ENCODE measurements at regions not wholly inside any gene's neighbourhood (a gene's known extent, or its start where the extent isn't known, plus 50 kb on each side); places are given as distances from the start of the nearest gene placed in this dataset.
"Not testable (repeated sequence)": the region's sequence is repeated elsewhere in the genome, so short reads cannot be mapped to it uniquely, and the experiment has no call there.

DNA sequence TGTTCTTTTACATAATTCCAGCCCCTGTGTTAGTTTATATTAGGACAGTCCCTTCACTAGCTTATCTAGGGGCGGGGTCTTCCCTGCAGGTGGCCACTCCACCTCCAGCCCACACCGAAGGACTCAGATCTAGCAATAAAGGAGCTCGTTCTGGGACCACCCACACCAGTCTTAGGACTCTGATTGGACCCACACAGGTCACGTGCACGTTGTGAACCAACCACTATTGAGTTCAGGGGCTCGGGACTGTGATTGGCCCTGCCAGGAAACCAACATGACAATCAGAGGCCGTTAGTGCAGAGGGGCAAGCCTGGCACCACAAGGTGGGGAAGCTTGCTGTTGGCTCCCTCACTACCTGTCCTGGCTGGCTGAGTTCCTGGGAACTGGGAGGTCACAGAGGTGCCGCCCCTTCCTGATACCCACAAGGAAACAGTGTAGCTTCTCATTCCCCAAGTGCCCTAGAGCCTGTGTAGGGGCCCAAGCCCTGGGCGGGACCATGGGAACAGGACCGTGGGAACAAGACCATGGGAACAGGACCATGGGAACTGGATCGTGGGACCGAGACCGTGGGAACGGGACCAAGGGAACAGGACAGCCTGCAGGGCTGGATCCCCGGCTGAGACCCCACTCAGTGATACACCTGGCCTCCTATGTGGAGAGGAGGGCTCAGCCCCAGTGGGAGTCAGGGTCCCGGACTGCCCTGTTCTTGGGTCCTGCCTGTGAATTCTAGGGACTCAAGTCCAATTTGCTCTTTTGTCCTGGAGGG is 297.8 kb downstream of the ADGRD1 start:
- no peak for FAIRE-seq

- no peak for FAIRE-seq
Observed at GRCh38 chr12:131253376-131254026, 299.8 kb downstream of the ADGRD1 start.

DNA sequence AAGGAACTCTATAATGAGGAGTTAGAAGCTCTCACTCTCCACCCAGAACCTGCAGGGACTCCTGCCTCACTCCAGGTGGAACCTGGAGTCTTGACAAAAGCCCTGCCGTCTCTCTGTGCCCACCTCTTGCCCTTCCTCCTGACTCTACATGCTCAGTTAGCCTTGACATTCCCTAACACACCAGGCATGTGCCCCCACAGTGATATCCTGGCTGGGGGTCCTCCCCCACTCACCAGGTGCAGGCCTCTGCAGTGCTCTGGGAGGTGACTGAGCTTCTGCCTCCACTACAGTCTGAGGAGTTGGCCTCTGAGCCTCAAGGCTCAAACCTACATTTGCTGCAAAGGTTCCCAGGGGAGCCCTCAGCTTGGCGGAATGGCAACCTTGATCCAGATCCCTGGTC is 300.7 kb downstream of the ADGRD1 start:
- FAIRE-seq: no peak

DNA sequence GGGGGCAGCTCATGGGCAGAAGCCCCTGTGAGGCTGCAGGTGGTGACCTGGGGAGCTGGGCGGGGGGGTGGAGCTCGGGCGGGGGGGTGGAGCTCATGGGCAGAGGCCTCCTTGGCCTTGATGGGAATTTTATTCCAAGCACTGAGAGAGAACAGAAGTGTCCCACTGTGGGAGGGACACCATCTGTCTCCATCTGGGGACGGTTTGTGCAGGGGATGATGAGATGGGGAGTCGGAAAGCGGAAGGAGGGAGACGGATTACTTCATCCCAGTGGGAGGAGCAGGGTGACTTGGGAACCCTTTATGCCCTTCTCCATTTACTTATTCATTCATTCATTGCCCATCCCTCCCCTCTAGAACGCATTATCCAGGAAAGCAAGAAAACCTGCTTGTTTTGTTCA is 304.7 kb downstream of the ADGRD1 start:
- no peak for FAIRE-seq

- no peak for FAIRE-seq
Observed at GRCh38 chr12:131260251-131260905, 306.7 kb downstream of the ADGRD1 start.

DNA sequence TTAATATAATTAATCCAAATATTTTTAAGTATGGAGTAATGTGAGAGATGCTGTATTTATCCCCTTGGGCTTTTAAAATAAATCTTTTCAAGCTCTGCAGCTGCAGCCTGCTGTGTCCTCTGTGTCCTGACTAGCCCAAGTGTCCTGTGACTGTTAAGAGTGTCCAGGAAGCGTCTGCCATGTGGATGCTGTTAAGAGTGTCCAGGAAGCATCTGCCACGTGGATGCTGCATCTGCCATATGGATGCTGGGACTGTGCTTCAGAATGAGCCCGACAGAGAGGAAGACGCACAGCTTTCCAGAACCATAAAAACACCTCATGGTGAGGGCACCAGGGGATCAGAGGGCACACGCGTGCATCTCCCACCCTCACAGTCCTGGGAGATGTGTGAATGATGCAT is 307.2 kb downstream of the ADGRD1 start:
- no peak for FAIRE-seq

- no peak for FAIRE-seq
Observed at GRCh38 chr12:131261906-131262305, 308.2 kb downstream of the ADGRD1 start.

DNA sequence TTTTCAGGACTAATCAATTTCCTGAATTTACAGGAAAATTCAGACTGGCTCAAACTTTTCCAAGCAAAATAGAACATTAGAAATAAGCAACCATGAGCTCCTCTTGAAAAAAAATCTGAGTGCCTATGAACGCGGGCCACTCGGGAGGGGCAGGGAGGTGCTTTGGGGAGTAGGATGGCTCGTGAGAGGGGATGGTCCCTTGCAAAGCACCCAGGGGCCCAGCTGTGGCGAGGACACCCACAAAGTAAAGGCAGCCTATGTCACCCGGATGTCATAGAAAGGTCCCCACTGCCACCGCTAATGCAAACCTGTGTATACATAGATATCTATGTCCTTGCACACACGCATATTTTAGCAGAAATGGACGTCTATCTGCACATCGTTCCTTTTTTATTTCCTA is 309.9 kb downstream of the ADGRD1 start:
- FAIRE-seq: no peak

GRCh38 chr12:131264635-131265034 is 310.9 kb downstream of the ADGRD1 start:
- no peak for FAIRE-seq

DNA sequence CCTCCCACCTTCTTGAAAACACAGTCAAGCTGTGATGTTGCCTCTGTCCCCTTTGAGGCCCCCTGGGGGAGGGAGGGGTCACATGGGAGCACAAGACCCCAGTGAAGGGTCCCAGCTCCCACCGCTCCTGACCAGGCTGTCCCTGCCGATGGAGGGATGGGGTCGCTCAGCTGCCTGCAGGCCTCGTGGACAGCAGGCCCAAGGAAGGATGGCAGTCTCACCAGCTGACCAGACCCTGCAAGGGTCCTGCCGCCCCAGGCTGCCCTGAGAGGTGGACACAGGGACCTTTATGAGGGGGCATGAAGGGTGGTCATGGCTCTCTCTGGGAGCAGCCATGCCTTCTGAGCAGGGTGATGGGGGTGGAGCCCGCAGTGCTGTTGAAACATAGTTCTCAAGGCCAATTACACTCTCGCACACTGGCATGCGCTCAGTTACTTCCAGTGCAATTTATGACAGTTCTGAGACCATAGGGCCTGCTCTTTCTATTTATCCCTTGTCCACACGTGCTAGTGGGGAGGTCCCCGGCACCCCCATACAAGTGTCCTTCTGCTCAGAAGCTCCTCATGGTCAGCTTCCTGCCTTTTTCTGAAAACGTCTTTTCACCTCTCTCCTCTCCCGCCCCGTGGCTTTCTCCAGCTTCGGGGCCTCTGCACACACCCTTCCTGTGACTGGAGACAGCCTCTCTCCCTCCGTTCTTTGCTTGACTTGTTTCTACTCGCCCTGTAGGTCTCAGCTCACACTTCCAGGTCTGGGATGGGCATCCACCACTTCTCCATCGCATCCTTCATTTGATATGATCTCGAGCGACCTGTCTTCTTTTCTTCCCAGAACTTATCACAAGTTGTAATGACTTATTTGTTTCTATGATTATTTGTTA is 313.1 kb downstream of the ADGRD1 start:
- FAIRE-seq: no peak

DNA sequence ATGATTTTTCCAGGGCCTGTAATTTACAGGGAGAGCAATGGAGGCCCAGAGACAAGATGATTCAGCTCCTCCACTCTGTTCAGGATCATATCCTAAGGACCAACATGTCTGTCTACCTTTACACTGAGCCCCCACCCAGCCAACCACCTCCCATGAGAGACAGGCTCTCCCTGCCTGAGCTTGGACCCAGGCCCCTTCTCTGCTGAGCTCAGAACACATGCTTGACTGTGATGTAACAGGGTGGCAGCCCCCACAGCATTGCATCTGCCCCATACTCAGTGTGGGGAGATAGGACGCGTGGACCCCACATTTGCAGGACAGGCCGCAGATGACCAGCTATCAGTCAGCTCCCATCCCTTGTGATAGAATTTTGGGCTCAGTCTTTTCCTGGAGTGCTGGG is 313.9 kb downstream of the ADGRD1 start:
- no peak for FAIRE-seq

GRCh38 chr12:131268123-131268522 is 314.4 kb downstream of the ADGRD1 start:
- FAIRE-seq: not testable (repeated sequence)

DNA sequence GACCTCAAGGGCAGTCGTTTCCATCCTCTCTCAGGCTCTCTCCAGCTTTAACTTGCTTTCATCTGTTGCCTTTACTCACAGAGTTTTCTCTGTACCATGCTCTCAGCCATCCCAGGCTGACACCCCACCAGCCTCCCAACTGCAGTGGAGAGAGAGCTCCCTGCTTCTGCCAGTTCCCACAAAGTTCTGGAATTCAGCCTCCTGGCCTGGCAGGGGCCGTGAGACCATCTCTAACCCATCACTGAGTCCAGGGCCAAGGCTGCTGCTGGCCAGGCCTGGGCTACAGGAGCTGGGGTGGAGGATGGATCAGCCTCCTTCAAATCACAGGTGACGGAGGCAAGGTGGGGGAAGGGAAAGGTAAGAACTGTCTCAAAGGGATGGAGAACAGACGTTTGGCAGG is 314.9 kb downstream of the ADGRD1 start:
- FAIRE-seq: not testable (repeated sequence)

- no peak for FAIRE-seq
Observed at GRCh38 chr12:131269551-131269950, 315.8 kb downstream of the ADGRD1 start.

DNA sequence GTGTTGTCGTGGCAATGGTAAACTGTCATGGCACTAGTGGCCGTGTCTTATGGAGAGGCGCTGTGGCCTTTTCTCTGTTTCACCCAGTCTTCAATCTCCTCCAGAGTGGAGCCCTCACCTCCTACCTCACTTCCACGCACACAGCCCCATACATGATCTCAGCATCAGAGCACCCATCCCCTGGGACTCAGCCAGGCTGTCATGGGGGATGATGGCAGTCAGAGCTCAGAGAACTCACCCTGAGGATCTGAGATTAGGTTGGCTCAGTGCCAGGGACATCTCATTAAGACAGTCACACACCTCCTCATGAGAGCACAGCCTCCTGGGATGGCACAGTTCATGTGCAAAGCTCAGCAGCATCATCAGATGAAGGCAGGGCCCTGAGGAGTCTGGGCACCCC is 316.3 kb downstream of the ADGRD1 start:
- not testable (repeated sequence) for FAIRE-seq

GRCh38 chr12:131271724-131272123 is 318.0 kb downstream of the ADGRD1 start:
- FAIRE-seq: no peak

DNA sequence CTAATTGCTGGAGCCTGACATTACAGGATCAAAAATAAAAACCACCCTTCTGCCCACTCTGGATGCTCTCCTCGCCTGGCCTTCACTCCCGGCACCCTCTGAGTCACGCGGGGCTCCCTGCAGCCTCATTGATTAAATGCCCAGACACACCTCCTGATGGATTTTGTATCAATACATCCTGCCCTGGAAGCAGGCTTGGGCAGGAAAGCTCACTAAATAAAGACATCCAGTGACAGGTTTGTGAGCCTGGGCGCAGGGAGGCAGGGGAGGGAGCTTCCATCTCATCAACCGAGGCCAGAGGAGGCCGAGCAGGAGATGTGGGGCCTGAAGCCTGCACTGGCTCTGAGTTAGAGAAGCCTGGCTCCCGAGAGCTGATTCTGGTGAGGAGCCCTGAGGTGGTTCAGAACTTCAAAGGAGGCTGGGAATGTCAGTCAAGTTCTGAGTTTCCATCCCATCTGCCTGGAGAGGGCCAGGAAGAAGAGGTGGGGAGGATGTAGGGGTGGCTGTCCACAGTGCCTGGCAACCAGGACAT is 318.6 kb downstream of the ADGRD1 start:
- FAIRE-seq: not testable (repeated sequence)

DNA sequence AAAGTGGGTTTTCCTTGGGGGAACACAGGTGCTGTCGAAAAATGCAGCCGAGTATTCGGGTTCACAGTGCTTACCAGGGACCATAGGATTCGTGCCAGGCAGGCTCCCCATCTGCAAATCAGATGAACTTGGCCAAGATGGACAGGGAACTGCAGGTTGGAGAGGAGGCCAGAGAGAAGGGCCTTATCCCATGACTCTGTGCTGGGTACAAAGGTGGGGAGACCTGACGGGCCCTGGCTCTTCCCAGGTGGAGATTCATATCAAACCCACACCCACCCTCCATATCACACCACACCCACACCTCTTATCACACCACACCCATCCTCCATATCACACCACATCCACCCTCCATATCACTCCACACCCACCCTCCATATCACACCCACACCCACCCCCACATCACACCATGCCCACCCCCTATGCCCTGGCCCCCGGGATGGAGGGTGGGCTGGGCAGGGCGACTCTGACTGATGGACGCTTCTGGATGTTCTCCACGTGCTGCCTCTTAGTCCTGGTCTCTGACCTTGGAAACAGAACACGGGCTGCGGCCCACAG is 319.7 kb downstream of the ADGRD1 start:
- FAIRE-seq: no peak

GRCh38 chr12:131274061-131274460 is 320.4 kb downstream of the ADGRD1 start:
- no peak for FAIRE-seq

GRCh38 chr12:131274906-131275305 is 321.2 kb downstream of the ADGRD1 start:
- no peak for FAIRE-seq

GRCh38 chr12:131275824-131276223 is 322.1 kb downstream of the ADGRD1 start:
- no peak for FAIRE-seq

DNA sequence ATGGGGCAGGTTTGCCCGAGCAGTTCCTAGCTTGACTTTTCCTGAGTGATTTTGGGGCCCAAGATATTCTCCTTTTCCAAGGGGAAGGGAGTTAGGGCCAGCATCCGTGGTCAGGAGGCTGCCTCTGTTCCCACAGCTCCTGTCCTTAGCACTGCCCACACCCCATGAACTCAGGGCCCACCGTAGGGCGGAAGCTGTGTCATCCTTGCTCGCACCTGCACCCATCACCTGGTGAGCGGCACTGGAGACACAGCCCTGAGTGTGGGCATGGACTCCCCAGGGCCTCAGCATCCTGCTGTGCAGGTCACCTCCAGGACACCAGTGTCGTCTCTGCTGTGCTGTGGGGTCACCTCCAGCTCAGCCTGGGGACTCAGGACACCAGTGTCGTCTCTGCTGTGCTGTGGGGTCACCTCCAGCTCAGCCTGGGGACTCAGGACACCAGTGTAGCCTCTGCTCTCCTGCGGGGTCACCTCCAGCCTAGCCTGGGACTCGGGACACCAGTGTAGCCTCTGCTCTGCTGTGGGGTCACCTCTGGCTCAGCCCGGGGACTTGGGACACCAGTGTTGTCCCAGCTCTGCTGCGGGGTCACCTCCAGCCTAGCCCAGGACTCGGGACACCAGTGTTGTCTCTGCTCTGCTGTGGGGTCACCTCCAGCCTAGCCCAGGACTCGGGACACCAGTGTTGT is 322.9 kb downstream of the ADGRD1 start:
- no peak for FAIRE-seq
